ENCODE measurements at regions not wholly inside any gene's neighbourhood (a gene's known extent, or its start where the extent isn't known, plus 50 kb on each side); places are given as distances from the start of the nearest gene placed in this dataset.

DNA sequence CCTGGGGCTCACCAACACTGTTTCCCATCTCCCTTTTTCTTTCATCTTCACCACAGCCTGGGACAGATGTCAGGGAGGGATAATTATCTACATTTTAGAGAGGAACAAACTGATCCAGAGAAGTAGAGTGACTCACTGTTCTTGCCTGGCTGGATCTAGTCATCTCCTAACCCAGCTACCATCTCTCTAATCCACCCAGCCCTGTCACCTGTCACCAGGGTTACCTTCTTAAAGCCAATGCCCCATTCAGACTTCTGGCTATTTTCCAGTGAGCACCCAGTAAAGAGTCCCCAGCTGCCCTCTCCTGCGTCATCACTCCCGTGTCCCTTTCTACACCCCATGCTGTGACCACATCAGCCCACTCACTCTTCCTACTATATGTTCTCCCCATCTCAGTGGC is 68.4 kb upstream of the DUSP5 start:
- Histone ChIP-seq H3K4me1 (no peaks in the 10 kb centered on the region), H3K9me3 (no peaks in the 10 kb centered on the region), H3K27me3 (no peaks in the 10 kb centered on the region), H3K36me3 (no peaks in the 10 kb centered on the region), H3K27ac (no peak overlapping the region), H3K4me3 (no peak overlapping the region)
- TF ChIP-seq EP300 (IDR thresholded peaks at IDR 0.05) (no peak), POLR2AphosphoS5 (IDR thresholded peaks at IDR 0.05) (no peak), POLR2A (IDR thresholded peaks at IDR 0.05) (no peak)
- TF ChIP-seq, protein P1, sequence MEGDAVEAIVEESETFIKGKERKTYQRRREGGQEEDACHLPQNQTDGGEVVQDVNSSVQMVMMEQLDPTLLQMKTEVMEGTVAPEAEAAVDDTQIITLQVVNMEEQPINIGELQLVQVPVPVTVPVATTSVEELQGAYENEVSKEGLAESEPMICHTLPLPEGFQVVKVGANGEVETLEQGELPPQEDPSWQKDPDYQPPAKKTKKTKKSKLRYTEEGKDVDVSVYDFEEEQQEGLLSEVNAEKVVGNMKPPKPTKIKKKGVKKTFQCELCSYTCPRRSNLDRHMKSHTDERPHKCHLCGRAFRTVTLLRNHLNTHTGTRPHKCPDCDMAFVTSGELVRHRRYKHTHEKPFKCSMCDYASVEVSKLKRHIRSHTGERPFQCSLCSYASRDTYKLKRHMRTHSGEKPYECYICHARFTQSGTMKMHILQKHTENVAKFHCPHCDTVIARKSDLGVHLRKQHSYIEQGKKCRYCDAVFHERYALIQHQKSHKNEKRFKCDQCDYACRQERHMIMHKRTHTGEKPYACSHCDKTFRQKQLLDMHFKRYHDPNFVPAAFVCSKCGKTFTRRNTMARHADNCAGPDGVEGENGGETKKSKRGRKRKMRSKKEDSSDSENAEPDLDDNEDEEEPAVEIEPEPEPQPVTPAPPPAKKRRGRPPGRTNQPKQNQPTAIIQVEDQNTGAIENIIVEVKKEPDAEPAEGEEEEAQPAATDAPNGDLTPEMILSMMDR (IDR thresholded peaks at IDR 0.05), result no peak
- ATAC-seq, result no peak
- 61 to 66% methylated on average over 2 of the region's 2 CpGs for WGBS, 2 donors (ENCODE audit: low coverage in 1 of 2)

DNA sequence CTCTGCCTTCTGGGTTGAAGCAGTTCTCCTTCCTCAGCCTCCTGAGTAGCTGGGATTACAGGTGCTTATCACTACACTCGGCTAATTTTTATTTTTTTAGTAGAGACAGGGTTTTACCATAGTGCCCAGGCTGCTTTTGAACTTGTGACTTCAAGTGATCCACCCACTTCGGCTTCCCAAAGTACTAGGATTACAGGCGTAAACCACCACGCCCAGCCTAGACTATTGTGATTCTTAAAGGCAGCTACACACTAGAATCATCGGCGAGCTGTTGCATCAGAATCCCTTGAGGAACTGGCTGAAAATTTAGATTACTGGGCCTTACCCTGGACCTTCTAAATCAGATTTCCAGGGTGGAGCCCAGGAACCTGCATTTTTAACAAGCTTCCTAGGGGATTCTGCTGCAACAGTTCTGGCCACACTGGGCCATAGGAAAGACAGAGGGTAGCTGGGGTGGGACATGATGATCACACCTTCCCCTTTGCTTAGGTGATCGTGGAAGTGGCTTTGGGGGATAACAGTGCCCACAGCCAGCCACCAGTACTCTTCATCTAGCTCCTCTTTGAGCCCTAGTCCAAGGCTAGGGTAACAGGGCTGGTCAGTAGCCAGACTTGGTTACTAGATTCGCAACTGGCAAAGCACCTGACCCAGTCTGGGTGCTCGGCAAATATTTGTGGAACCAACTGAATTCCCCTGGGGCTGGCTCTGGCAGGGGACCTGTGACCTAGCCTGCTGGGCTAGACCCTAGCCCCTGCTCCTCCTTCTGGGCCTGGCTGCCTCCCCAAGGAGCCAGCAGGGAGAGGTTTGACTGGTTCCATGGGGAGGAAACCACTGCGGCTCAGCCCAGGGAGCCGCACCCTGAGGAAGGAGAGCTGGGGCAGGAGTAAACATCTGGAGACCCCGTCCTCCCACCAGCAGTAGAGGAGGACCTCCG is 67.1 kb upstream of the DUSP5 start:
- no peak for ATAC-seq
- Histone ChIP-seq H3K9me3 (no peaks in the 10 kb centered on the region), H3K4me1 (no peaks in the 10 kb centered on the region), H3K27ac (no peak overlapping the region), H3K36me3 (no peaks in the 10 kb centered on the region), H3K27me3 (no peaks in the 10 kb centered on the region), H3K4me3 (no peak overlapping the region)
- TF ChIP-seq EP300 (IDR thresholded peaks at IDR 0.05), result no peak
- no peak for TF ChIP-seq POLR2A (IDR thresholded peaks at IDR 0.05)
- TF ChIP-seq POLR2AphosphoS5 (IDR thresholded peaks at IDR 0.05), result no peak
- TF ChIP-seq, protein P1 (IDR thresholded peaks at IDR 0.05), result no peak
- 76 to 100% methylated on average over 5 to 6 of the region's 13 CpGs for WGBS, 2 donors (ENCODE audit: low coverage in 1 of 2)

DNA sequence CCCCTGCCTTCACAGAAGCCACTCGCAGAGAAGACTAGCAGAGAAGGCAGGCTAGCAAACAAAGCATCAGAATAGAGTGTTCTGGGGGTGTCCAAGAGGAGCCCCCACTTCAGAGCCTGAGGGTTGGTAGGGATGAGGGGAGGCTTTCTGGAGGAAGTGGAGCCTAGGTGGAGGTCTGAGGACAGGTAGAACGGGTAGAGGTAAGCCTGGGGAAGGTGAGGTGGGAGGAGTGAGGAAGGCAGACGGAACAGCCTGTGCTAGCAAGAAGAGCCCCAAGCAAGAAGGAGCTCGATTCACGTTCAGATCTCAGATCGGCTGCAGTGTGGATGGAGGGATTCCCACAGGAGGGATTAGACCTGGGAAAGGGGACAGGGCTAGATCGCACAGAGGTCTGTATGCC is 66.0 kb upstream of the DUSP5 start:
- H3K27ac ChIP-seq, result no peak overlapping the region
- no peaks in the 10 kb centered on the region for H3K9me3 ChIP-seq
- H3K36me3 ChIP-seq, result no peaks in the 10 kb centered on the region
- H3K4me1 ChIP-seq, result no peaks in the 10 kb centered on the region
- no peaks in the 10 kb centered on the region for H3K27me3 ChIP-seq
- H3K4me3 ChIP-seq, result no peak overlapping the region
- ATAC-seq, result no peak
- TF ChIP-seq, protein P1 (IDR thresholded peaks at IDR 0.05), result no peak
- TF ChIP-seq POLR2AphosphoS5 (IDR thresholded peaks at IDR 0.05), result no peak
- no peak for TF ChIP-seq POLR2A (IDR thresholded peaks at IDR 0.05)
- TF ChIP-seq EP300 (IDR thresholded peaks at IDR 0.05), result no peak
- 76 to 87% methylated on average over 5 of the region's 7 CpGs for WGBS, 2 donors (ENCODE audit: low coverage in 1 of 2)

DNA sequence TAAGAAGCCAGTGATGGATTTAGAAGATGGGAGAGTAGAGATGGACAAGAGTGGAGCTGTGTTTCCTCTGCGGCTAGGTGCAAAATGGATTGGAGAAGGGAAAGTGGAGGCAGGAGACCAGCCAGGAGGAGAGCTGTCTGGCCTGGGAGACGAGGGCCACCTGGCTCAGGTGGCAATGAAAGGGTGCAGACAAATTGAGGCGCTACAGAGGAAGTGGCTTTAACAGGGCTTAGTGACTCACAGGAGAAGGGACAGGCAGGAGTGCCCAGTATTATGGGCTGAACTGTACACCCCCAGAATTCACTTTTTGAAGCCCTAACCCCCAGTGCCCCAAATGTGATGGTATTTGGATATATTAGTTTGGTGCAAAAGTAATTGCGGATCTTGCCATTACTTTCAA is 65.6 kb upstream of the DUSP5 start:
- H3K4me1 ChIP-seq, result no peaks in the 10 kb centered on the region
- no peak overlapping the region for H3K4me3 ChIP-seq
- TF ChIP-seq, protein P1 (IDR thresholded peaks at IDR 0.05), result no peak
- TF ChIP-seq EP300 (IDR thresholded peaks at IDR 0.05) (no peak), POLR2A (IDR thresholded peaks at IDR 0.05) (no peak), POLR2AphosphoS5 (IDR thresholded peaks at IDR 0.05) (no peak)
- H3K27ac ChIP-seq, result no peak overlapping the region
- no peaks in the 10 kb centered on the region for H3K36me3 ChIP-seq
- ATAC-seq, result no peak
- WGBS, 2 donors (ENCODE audit: low coverage in 1 of 2), result 74 to 83% methylated on average over 3 to 4 of the region's 4 CpGs
- no peaks in the 10 kb centered on the region for H3K9me3 ChIP-seq
- no peaks in the 10 kb centered on the region for H3K27me3 ChIP-seq

Data from gastroesophageal sphincter (tissue), 4 donors.